ENCODE measurements at regions not wholly inside any gene's neighbourhood (a gene's known extent, or its start where the extent isn't known, plus 50 kb on each side); places are given as distances from the start of the nearest gene placed in this dataset.

GRCh38 chr2:177042311-177042710 lies 170.3 kb upstream of the HNRNPA3 start:
- no peaks in the 10 kb centered on the region for H3K36me3 ChIP-seq (ENCODE audit: control insufficient read depth, insufficient read depth, low read length)
- no peak overlapping the region for H3K4me3 ChIP-seq (ENCODE audit: low read length)
- H3K4me1 ChIP-seq (ENCODE audit: control insufficient read depth, insufficient read depth, low read length): no peaks in the 10 kb centered on the region
- no peaks in the 10 kb centered on the region for H3K9me3 ChIP-seq (ENCODE audit: control insufficient read depth, low read length)
- H3K9ac ChIP-seq (ENCODE audit: low read length): no peak overlapping the region
- H3K27me3 ChIP-seq (ENCODE audit: control insufficient read depth, insufficient read depth, low read length): no peaks in the 10 kb centered on the region

GRCh38 chr2:177044671-177045070 lies 167.9 kb upstream of the HNRNPA3 start:
- no peaks in the 10 kb centered on the region for H3K9me3 ChIP-seq (ENCODE audit: control insufficient read depth, low read length)
- no peak overlapping the region for H3K4me3 ChIP-seq (ENCODE audit: low read length)
- H3K9ac ChIP-seq (ENCODE audit: low read length): no peak overlapping the region
- H3K36me3 ChIP-seq (ENCODE audit: control insufficient read depth, insufficient read depth, low read length): no peaks in the 10 kb centered on the region
- no peaks in the 10 kb centered on the region for H3K4me1 ChIP-seq (ENCODE audit: control insufficient read depth, insufficient read depth, low read length)
- no peaks in the 10 kb centered on the region for H3K27me3 ChIP-seq (ENCODE audit: control insufficient read depth, insufficient read depth, low read length)

GRCh38 chr2:177048981-177049380 lies 163.6 kb upstream of the HNRNPA3 start:
- no peaks in the 10 kb centered on the region for H3K9me3 ChIP-seq (ENCODE audit: control insufficient read depth, low read length)
- H3K4me1 ChIP-seq (ENCODE audit: control insufficient read depth, insufficient read depth, low read length): no peaks in the 10 kb centered on the region
- H3K36me3 ChIP-seq (ENCODE audit: control insufficient read depth, insufficient read depth, low read length): no peaks in the 10 kb centered on the region
- no peaks in the 10 kb centered on the region for H3K27me3 ChIP-seq (ENCODE audit: control insufficient read depth, insufficient read depth, low read length)
- H3K9ac ChIP-seq (ENCODE audit: low read length): no peak overlapping the region
- H3K4me3 ChIP-seq (ENCODE audit: low read length): no peak overlapping the region

GRCh38 chr2:177051278-177051677 lies 161.3 kb upstream of the HNRNPA3 start:
- Histone ChIP-seq H3K9me3 (ENCODE audit: control insufficient read depth, low read length) (no peaks in the 10 kb centered on the region), H3K4me1 (ENCODE audit: control insufficient read depth, insufficient read depth, low read length) (no peaks in the 10 kb centered on the region), H3K9ac (ENCODE audit: low read length) (no peak overlapping the region), H3K27me3 (ENCODE audit: control insufficient read depth, insufficient read depth, low read length) (no peaks in the 10 kb centered on the region), H3K4me3 (ENCODE audit: low read length) (no peak overlapping the region), H3K36me3 (ENCODE audit: control insufficient read depth, insufficient read depth, low read length) (no peaks in the 10 kb centered on the region)

GRCh38 chr2:177052471-177052870 lies 160.1 kb upstream of the HNRNPA3 start:
- H3K4me1 ChIP-seq (ENCODE audit: control insufficient read depth, insufficient read depth, low read length): no peaks in the 10 kb centered on the region
- no peaks in the 10 kb centered on the region for H3K9me3 ChIP-seq (ENCODE audit: control insufficient read depth, low read length)
- no peaks in the 10 kb centered on the region for H3K27me3 ChIP-seq (ENCODE audit: control insufficient read depth, insufficient read depth, low read length)
- H3K4me3 ChIP-seq (ENCODE audit: low read length): no peak overlapping the region
- H3K36me3 ChIP-seq (ENCODE audit: control insufficient read depth, insufficient read depth, low read length): no peaks in the 10 kb centered on the region
- H3K9ac ChIP-seq (ENCODE audit: low read length): no peak overlapping the region

- no peak overlapping the region for H3K9ac ChIP-seq (ENCODE audit: low read length)
- H3K27me3 ChIP-seq (ENCODE audit: control insufficient read depth, insufficient read depth, low read length): no peaks in the 10 kb centered on the region
- H3K9me3 ChIP-seq (ENCODE audit: control insufficient read depth, low read length): no peaks in the 10 kb centered on the region
- H3K4me1 ChIP-seq (ENCODE audit: control insufficient read depth, insufficient read depth, low read length): no peaks in the 10 kb centered on the region
- H3K4me3 ChIP-seq (ENCODE audit: low read length): no peak overlapping the region
- H3K36me3 ChIP-seq (ENCODE audit: control insufficient read depth, insufficient read depth, low read length): no peaks in the 10 kb centered on the region
Measured at GRCh38 chr2:177053038-177053437, 159.6 kb upstream of the HNRNPA3 start.

GRCh38 chr2:177053716-177054115 lies 158.9 kb upstream of the HNRNPA3 start:
- H3K9ac ChIP-seq (ENCODE audit: low read length): no peak overlapping the region
- H3K9me3 ChIP-seq (ENCODE audit: control insufficient read depth, low read length): no peaks in the 10 kb centered on the region

GRCh38 chr2:177056481-177056929 lies 156.1 kb upstream of the HNRNPA3 start:
- Histone ChIP-seq H3K27me3 (ENCODE audit: control insufficient read depth, insufficient read depth, low read length) (no peaks in the 10 kb centered on the region), H3K36me3 (ENCODE audit: control insufficient read depth, insufficient read depth, low read length) (no peaks in the 10 kb centered on the region), H3K9ac (ENCODE audit: low read length) (no peak overlapping the region), H3K4me3 (ENCODE audit: low read length) (no peak overlapping the region), H3K4me1 (ENCODE audit: control insufficient read depth, insufficient read depth, low read length) (no peaks in the 10 kb centered on the region), H3K9me3 (ENCODE audit: control insufficient read depth, low read length) (no peaks in the 10 kb centered on the region)

More at GRCh38 chr2:177053716-177054115, 158.9 kb upstream of the HNRNPA3 start:
- Histone ChIP-seq H3K4me1 (ENCODE audit: control insufficient read depth, insufficient read depth, low read length) (no peaks in the 10 kb centered on the region), H3K36me3 (ENCODE audit: control insufficient read depth, insufficient read depth, low read length) (no peaks in the 10 kb centered on the region), H3K4me3 (ENCODE audit: low read length) (no peak overlapping the region), H3K27me3 (ENCODE audit: control insufficient read depth, insufficient read depth, low read length) (no peaks in the 10 kb centered on the region)

GRCh38 chr2:177058747-177059146 lies 153.8 kb upstream of the HNRNPA3 start:
- Histone ChIP-seq H3K4me3 (ENCODE audit: low read length) (no peak overlapping the region), H3K27me3 (ENCODE audit: control insufficient read depth, insufficient read depth, low read length) (no peaks in the 10 kb centered on the region), H3K9me3 (ENCODE audit: control insufficient read depth, low read length) (no peaks in the 10 kb centered on the region), H3K36me3 (ENCODE audit: control insufficient read depth, insufficient read depth, low read length) (no peaks in the 10 kb centered on the region), H3K9ac (ENCODE audit: low read length) (no peak overlapping the region), H3K4me1 (ENCODE audit: control insufficient read depth, insufficient read depth, low read length) (no peaks in the 10 kb centered on the region)

- no peaks in the 10 kb centered on the region for H3K27me3 ChIP-seq (ENCODE audit: control insufficient read depth, insufficient read depth, low read length)
- no peaks in the 10 kb centered on the region for H3K4me1 ChIP-seq (ENCODE audit: control insufficient read depth, insufficient read depth, low read length)
- H3K36me3 ChIP-seq (ENCODE audit: control insufficient read depth, insufficient read depth, low read length): no peaks in the 10 kb centered on the region
- H3K9ac ChIP-seq (ENCODE audit: low read length): no peak overlapping the region
- no peaks in the 10 kb centered on the region for H3K9me3 ChIP-seq (ENCODE audit: control insufficient read depth, low read length)
- no peak overlapping the region for H3K4me3 ChIP-seq (ENCODE audit: low read length)
Measured at GRCh38 chr2:177059293-177059692, 153.3 kb upstream of the HNRNPA3 start.

GRCh38 chr2:177063331-177063730 lies 149.3 kb upstream of the HNRNPA3 start:
- Histone ChIP-seq H3K4me3 (ENCODE audit: low read length) (no peak overlapping the region), H3K9ac (ENCODE audit: low read length) (no peak overlapping the region), H3K36me3 (ENCODE audit: control insufficient read depth, insufficient read depth, low read length) (no peaks in the 10 kb centered on the region), H3K27me3 (ENCODE audit: control insufficient read depth, insufficient read depth, low read length) (no peaks in the 10 kb centered on the region), H3K9me3 (ENCODE audit: control insufficient read depth, low read length) (no peaks in the 10 kb centered on the region), H3K4me1 (ENCODE audit: control insufficient read depth, insufficient read depth, low read length) (no peaks in the 10 kb centered on the region)

- Histone ChIP-seq H3K36me3 (ENCODE audit: control insufficient read depth, insufficient read depth, low read length) (no peaks in the 10 kb centered on the region), H3K9ac (ENCODE audit: low read length) (no peak overlapping the region), H3K9me3 (ENCODE audit: control insufficient read depth, low read length) (no peaks in the 10 kb centered on the region), H3K4me1 (ENCODE audit: control insufficient read depth, insufficient read depth, low read length) (no peaks in the 10 kb centered on the region), H3K27me3 (ENCODE audit: control insufficient read depth, insufficient read depth, low read length) (no peaks in the 10 kb centered on the region), H3K4me3 (ENCODE audit: low read length) (no peak overlapping the region)
Measured at GRCh38 chr2:177064422-177064821, 148.2 kb upstream of the HNRNPA3 start.

- H3K4me3 ChIP-seq (ENCODE audit: low read length): no peak overlapping the region
- H3K9ac ChIP-seq (ENCODE audit: low read length): no peak overlapping the region
- H3K9me3 ChIP-seq (ENCODE audit: control insufficient read depth, low read length): no peaks in the 10 kb centered on the region
- H3K36me3 ChIP-seq (ENCODE audit: control insufficient read depth, insufficient read depth, low read length): no peaks in the 10 kb centered on the region
- no peaks in the 10 kb centered on the region for H3K4me1 ChIP-seq (ENCODE audit: control insufficient read depth, insufficient read depth, low read length)
- no peaks in the 10 kb centered on the region for H3K27me3 ChIP-seq (ENCODE audit: control insufficient read depth, insufficient read depth, low read length)
Measured at GRCh38 chr2:177068967-177069366, 143.6 kb upstream of the HNRNPA3 start.

All from mucosa of stomach (tissue), 1 donor.